HG02870 (cell line): ENCODE measurements at regions not wholly inside any gene's neighbourhood (a gene's known extent, or its start where the extent isn't known, plus 50 kb on each side); places are given as distances from the start of the nearest gene placed in this dataset.

ENCODE experiments used
- ATAC-seq: cut with Tn5 transposase; IDR thresholded peaks from one replicate; pipeline ENCODE4 v1.9.1; 2021; ENCODE audit warnings: mild to moderate bottlenecking, moderate library complexity; ENCODE audit not compliant: unreplicated experiment

GRCh38 chr14:26765768-26766520 is 168.1 kb upstream of the NOVA1 start:
- ATAC-seq = no peak

- ATAC-seq = no peak
These were observed 168.9 kb upstream of the NOVA1 start for GRCh38 chr14:26766726-26767125.

GRCh38 chr14:26773906-26774593 is 176.2 kb upstream of the NOVA1 start:
- no peak for ATAC-seq

- no peak for ATAC-seq
These were observed 178.1 kb upstream of the NOVA1 start for GRCh38 chr14:26775765-26776563.

GRCh38 chr14:26791117-26791806 is 193.4 kb upstream of the NOVA1 start:
- no peak for ATAC-seq

- no peak for ATAC-seq
These were observed 196.9 kb upstream of the NOVA1 start for GRCh38 chr14:26794731-26795130.

GRCh38 chr14:26808407-26808806 is 210.6 kb upstream of the NOVA1 start:
- ATAC-seq = no peak

- no peak for ATAC-seq
These were observed 212.8 kb upstream of the NOVA1 start for GRCh38 chr14:26810631-26811030.

- no peak for ATAC-seq
These were observed 214.0 kb upstream of the NOVA1 start for GRCh38 chr14:26811756-26812305.

GRCh38 chr14:26820138-26820537 is 222.3 kb upstream of the NOVA1 start:
- ATAC-seq = no peak

GRCh38 chr14:26820572-26820971 is 222.7 kb upstream of the NOVA1 start:
- no peak for ATAC-seq

- no peak for ATAC-seq
These were observed 230.9 kb upstream of the NOVA1 start for GRCh38 chr14:26828741-26829140.

GRCh38 chr14:26833621-26834176 is 235.9 kb upstream of the NOVA1 start:
- ATAC-seq = no peak

- no peak for ATAC-seq
These were observed 238.2 kb upstream of the NOVA1 start for GRCh38 chr14:26835979-26836570.

GRCh38 chr14:26839481-26839880 is 241.6 kb upstream of the NOVA1 start:
- no peak for ATAC-seq

GRCh38 chr14:26841326-26841725 is 243.5 kb upstream of the NOVA1 start:
- ATAC-seq = no peak

GRCh38 chr14:26841920-26842741 is 244.3 kb upstream of the NOVA1 start:
- ATAC-seq = no peak

GRCh38 chr14:26845151-26845818 is 247.5 kb upstream of the NOVA1 start:
- ATAC-seq = no peak

- no peak for ATAC-seq
These were observed 248.6 kb upstream of the NOVA1 start for GRCh38 chr14:26846388-26846787.
